GM20431 (cell line): ENCODE measurements at regions not wholly inside any gene's neighbourhood (a gene's known extent, or its start where the extent isn't known, plus 50 kb on each side); places are given as distances from the start of the nearest gene placed in this dataset.

ENCODE experiments used
- in situ Hi-C: fragments of 300-500 bp; cut with MseI, MboI; formaldehyde crosslinking; loops from one replicate; pipeline ENCODE4 v1.15.0; 2020; ENCODE audit warnings: low sequenced_read_pairs; ENCODE audit not compliant: unreplicated experiment

DNA sequence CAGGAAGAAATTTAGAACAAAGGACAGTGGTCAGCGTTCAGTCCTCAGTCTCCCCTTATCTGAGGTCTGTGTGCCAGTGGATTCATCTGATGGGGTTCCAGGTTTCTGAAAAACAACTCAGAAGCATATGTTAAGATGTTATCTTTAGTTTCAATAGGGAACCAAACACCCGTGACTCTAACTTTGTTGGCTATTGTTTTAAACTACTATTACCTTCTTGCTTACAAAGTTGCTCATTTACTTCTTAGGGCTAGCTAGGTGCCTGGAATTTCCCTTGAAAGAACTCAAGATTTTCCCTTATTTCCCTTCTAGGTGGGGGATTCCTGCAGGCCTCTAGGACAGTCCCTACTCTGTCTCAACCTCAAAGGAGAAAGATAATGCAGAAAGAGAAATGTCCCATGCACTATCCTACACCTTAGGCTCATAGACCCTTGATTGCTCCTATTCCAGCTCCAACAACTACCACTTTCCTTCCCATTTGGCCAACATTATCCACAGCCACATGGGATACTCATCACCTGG is 192.5 kb upstream of the LYZL1 start:
- in situ Hi-C loops, result no loop called here

DNA sequence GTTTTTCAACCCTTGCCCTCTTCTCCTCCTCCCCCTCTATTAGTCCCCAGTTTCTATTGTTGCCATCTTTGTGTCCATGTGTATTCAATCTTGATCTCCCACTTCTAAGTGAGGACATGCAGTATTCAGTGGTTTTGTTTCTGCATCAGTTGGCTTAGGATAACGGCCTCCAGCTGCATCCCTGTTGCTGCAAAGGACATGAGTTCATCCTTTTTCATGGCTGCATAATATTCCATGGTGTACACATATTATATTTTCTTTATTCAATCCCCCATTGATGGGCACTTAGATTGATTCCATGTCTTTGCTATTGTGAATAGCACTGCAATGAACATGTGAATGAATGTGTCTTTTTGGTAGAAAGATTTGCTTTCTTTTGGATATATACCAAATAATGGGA is 190.4 kb upstream of the LYZL1 start:
- in situ Hi-C loops, result no loop called here

DNA sequence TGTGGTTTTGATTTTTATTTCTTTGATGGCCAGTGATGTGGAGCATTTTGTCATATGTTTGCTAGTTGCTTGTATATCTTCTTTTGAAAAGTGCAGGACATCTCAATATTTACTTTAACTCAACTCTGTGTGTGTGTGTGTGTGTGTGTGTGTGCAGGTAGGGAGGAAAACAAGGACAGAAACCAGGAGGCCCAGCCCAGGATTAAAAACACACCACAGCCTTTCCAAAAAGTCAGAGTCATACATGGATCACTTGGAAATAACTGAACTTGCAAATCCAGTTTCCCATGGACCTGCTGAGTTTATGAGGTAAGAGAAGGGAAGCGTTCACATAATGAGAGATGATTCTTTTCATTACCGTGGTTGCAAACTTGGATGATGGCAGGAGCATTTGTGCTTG is 189.9 kb upstream of the LYZL1 start:
- in situ Hi-C loops, result no loop called here

DNA sequence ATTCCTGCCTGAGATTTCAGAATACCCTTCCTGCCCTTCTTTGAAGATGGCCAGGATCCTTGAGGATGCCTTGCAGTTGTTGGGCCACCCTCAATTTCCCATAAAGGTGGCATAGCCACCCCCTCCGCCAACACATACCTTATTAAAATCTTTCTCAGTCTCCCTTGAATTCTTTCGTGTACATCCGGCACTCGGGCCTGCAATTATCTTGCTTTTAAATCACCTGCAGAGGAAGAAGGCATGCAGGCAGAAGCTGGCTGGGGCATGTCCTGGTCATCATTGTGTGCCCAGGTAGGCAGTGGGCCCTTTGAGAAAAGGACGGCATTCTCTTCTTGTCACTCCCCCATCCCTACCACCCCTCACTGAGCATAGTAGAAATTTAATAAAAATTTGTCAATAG is 189.5 kb upstream of the LYZL1 start:
- in situ Hi-C loops, result no loop called here

DNA sequence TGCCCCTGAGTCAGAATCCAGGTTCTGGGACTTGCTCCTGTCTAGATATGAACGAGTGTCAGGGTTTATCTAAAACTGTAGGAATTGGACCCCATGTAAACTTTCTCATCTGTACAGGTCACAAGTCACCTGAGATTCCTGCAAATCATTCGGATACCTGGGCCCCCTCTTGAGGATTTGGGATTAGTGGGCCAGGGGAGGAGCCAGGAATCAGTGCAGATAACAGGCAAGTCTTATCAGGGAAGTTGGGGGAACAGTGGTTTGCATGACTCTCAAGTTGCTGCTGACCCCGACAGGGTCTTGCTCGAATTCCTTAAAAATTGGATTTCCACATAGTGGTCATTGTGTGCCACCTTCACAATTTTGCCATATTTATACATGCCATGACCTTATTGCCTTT is 188.4 kb upstream of the LYZL1 start:
- in situ Hi-C loops, result no loop called here

DNA sequence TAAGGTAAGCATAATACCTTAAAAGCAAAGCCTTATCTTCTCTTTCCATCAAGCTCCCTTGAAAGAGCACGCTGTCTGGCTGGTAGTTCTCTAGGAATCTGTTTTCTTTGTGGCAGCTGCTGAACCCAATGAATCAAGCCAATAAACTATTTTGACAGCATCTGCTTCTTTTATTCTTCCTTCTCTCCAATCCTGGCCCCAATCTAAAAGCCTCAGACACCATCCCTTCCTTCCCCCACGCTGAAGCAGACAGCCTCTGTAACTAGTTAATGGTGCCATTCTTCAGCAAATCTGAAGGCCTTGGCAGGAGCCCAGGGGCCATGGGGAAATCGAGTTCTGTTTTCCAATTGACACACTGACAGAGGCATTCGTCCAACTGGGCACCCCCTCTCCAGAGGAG is 186.6 kb upstream of the LYZL1 start:
- in situ Hi-C loops, result no loop called here

DNA sequence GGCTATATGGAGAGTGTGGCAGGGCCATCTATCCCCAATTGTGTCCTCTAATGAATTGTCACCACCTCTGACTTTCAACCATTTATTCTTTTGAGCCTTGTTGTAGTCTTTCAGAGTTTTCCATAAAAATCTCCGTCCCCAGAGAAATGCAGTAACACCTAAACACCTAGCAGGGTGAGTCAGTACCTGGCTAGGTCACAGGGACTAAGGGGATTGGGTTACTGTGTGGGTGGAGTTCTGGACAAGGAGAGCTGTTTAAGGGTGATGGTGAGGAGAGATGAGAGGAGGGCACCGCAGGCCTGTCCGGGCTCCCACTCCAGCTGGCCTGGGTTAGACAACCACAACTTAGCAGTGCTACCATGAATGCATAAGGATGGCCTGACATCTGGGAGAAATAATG is 186.2 kb upstream of the LYZL1 start:
- in situ Hi-C loops, result no loop called here

DNA sequence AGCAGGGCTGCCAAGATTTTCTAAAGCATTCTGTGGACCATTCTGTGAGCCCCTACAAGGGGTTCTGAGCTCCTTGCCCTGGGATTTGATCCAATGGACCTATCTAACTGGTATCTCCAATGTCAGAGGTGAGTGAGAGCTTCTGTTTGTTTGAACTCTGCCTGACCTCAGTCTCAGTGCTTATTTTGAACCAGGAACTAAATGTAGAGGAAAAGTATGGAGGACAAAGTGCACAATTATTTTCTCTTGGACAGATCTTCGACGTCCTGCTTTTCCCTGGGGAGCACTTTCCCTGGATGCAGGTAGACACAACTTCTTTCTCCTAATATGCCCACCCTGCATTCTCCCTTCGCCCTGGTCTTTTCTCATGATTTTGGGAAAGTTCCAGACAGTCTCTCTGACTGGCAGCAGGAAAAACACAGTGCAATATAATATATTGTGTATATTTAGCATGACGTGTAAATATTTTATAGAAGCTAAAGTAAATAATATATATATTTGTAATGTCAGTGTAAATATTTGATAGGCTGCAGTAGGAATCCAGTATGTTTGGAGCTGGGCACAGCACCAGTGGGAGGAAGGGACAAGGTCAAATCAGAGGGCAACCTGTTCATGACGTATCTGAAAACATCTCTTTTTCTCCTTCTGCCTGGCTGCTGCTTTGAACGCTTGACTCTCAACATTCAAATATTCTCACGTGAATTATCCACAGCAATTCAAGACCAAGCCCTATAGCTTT is 184.0 kb upstream of the LYZL1 start:
- in situ Hi-C loops, result no loop called here

DNA sequence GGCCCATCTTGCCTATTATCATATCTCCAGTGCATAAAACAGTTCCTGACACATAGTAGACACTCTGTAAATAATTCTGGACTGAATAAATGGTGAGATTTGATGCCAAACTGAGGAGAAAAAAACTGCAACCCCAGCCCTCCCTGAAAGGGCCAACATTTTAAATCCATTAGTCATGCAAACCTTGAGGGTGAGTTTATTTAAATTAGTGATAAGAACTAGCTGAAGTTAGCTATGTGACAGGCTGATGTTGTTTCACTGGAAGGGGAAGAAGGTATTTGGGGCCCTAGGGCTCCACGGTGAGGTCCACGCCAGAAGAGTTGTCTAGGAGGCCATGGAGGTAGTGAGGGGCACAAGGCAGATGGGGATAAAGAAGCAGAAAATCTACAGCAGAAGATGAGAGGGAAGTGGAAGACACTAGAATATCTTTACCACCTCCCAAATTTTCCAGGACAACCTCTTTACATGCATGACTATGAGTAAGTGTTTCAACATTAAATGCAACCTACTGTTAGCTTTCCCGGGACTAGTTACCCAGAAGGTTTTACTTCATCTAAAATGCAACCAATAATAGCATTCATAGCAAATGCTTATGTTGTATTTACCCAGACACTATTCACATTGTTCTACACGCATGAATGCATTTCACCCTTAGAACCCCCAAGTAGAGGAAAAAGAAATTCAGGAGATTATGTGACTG is 183.2 kb upstream of the LYZL1 start:
- in situ Hi-C loops, result no loop called here

DNA sequence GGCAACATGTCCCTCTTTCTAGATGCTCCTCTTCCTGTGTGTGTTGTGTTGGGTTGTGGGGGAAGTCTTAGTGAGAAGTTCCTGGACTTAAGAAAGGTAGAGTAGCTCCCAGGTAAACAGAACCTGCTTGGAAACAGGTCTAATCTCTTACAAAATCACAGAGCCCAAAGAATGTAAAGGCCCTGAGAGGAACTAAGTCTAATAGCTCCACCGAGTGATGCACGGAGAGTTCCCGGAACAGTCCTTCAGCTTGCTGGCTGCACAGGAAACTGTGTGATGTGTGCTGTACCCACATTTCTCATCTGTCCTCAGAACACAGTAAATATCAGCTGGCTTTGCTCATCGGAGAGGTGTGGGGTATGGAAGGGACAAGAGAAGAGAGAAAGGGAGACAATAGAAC is 182.6 kb upstream of the LYZL1 start:
- in situ Hi-C loops, result no loop called here

DNA sequence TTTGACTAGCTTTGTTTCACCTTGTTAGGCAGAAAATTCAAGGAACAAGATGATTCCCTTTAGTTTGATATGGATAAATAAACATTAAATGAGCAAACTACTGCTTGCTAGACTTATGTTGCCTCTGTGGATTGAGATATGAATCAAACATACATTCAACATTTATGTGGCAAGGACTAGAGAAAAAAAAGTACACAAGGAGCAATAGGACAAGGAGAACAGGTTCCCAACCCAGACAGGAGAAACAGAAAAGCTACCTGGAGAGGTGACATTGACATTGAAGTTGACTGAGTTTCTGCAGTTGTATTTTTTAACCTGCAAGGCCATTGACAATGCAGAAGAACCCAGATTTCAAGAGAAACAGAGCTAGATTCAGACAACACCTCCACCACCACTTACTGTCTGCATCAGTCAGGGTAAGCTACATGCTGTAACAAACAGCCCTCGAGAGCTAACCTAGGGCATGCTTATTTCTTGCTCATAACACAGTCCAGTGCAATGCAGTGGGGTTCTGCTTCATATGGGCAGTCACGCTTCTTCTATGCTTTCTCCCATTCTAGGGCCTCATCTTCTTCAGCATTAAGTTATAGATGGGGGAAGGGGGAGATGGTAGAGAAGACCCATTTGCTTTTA is 180.9 kb upstream of the LYZL1 start:
- in situ Hi-C loops, result no loop called here

DNA sequence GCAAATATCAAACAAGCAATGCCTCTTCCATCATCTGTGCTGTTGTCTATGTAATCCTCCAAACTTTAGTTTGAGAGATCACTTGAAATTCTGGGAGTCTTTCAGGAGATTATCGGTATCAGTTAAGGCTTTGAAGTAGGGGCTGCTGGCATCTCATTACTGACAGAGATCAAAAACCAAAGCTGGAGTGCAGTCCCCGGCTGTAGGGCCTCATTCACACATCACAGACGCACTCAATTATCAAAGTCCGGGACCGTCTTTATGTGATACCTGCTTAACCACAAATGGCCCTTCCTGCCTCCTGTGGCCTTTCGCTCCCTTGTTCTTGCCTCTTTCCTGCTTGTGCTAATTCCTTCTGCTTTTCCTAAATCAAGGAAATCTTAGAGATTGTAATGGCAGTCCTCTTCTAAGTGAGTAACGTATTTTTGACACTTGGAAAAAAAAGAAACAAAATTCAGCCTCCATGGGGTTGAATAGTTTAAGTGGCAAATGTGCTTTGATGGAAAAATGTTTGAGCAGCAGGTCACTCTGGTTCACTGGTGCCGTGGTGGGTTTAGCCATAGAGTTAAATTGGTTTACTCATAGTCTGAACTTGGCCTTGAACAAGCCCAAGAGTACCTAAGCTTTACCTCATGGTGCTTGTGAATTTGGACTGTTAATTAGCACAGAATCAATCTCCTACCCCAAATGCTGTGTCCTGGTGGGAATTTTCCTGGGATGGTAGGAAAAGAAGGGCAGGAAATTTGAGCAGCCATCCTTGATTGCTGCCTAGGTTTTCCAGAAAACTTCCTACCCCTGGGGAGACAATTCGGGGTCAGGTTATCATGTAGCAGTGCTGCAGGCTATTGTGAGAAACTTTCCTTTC is 178.9 kb upstream of the LYZL1 start:
- in situ Hi-C loops, result loop anchor here (10.0 kb wide), 1 partner anchor 445 kb away; no protein-coding TSS in a partner anchor

DNA sequence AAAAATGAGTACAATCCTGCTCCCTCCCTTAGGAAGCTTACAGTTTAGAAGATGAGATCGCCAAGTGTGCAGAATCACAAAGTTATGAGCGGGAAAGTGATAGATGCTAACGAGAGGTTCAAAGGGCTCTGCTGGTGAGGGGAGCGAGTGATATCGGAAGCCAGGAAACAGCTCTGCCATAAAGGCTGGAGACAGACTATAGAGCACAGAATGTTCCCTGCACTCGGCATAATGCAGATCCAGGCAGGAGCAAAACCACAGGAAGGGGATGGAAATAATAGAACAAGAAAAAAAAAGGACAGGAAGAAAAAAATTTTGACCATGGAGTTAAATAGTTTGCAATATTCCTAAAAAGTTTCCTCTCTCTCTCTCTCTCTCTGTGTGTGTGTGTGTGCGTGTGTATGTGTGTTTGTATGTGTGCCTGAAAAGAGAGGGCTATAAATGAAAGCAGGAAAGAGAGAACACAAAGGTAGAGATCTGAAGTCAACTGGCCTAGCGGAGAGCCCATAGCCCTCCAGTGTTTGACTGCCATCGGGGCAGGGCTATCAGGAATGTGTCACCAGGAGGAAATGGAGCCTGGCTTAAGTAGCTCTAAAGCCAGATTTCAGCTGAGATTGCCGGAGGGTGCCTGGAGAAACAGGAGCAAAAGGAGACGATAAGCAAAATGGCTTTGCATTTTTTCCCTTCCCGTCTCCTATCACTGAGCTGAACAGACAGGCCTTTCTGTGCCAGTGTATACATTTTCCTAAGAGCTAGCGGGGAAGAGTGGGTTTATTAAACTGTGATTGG is 175.8 kb upstream of the LYZL1 start:
- in situ Hi-C loops, result loop anchor here (10.0 kb wide), 1 partner anchor 448 kb away; no protein-coding TSS in a partner anchor

DNA sequence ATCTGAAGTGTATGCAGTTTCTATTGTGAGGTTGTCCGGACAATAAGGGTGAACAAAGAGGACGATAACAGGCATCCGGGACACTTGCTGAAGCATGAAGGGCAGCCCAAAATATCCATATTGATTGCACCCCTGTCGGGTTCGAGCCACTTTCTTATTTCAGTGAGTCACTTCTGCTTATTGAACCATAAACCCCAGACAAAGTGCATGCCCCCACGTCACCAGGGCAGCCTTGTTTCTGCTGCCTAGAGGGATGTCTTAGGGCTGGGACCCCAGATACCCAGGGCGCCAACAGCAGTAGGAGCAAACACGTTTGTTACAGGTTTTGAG is 175.3 kb upstream of the LYZL1 start:
- in situ Hi-C loops, result loop anchor here (10.0 kb wide), 1 partner anchor 449 kb away; no protein-coding TSS in a partner anchor

DNA sequence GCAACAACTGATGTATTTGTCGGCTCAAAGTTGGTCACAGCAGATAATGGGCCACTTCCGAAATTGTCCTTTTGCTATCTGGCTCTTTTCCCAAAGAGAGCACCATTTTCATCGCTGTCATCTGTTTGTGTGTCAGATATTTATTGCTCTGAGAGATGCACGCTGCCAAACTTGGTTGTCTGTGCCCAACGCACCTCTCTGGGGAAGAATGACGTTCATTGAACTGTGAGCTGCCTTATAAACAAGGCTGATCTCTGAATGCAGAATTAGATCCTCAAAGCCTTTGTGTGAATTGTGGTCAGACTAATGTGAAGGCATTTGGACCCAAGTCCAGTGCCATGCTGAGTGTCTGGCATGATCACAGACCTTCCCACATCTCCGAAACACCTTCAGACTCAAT is 174.7 kb upstream of the LYZL1 start:
- in situ Hi-C loops, result loop anchor here (10.0 kb wide), 1 partner anchor 449 kb away; no protein-coding TSS in a partner anchor

DNA sequence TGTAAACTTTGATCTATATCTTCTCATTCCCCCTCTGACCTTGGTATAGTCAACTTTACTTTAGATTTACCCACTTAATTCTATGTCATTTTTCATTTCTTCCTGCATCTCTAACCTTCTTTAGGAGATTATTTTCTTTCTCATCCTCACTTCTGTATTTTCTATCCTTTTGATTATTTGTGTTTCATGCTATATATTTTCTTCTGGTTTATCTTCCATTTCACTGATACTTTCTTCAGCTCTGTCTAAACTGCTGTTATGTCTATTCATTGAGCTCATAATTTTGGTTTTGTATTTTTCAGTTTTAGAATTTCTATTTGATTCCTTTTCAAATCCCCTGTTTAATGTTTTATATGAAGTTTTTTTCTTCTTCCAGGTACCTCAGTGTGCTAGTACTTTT is 171.1 kb upstream of the LYZL1 start:
- in situ Hi-C loops, result loop anchor here (10.0 kb wide), 1 partner anchor 453 kb away; no protein-coding TSS in a partner anchor

DNA sequence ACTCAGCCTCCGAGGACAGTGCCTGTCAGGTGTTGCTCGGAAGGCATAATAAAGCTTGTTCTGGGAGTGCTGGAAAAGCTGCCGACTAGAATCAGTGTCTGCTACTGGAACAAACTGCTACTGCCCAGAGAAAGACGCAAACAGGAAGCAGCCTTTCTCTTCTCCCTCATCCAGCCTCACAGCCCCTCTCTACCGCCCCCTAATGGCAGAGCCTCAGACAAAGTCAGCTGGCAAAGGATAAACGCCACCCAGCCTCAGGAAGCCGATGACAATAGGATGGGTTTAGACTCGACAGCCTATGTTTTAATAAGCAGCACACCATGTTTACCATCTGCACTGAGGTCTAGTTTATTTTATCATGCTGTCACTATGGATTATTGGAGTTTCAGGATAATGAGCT is 169.5 kb upstream of the LYZL1 start:
- in situ Hi-C loops, result loop anchor here (10.0 kb wide), 1 partner anchor 455 kb away; no protein-coding TSS in a partner anchor

DNA sequence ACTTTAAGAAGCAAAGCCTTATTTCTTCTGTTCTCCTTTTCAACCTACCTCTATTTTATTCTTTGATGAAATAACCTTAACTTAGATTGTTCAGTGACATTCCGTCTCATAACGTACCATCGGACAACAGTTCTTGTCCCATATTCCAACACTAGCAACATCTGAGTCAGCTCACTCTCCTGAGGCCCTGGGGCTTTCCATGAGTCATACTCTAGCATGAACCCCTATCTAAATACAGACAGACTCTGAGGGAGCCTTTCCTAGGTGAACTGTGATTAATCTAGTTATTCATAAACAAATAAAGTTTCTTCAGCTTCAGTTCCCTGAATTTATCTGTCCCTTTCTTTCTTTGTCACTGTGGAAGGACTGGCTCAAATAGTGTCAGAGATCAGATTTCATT is 168.7 kb upstream of the LYZL1 start:
- in situ Hi-C loops, result no loop called here

DNA sequence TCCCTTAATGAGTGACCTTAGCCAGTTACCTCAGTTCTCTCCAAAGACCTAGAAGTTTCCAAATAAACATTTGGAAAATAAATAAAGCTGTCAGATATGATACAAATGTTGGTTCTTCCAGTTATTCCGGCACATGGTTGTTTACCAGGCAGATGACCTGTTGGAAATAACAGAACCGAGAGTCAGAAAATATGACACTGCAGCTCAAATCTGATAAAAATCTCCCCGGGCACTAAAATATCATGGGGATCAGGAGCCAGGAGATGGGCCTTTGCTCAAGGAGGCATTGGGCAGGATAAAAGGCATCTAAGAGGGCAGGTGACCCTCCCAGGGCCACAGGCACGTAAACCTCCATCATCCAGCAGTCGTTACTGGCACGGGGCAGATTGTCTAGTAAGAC is 164.0 kb upstream of the LYZL1 start:
- in situ Hi-C loops, result no loop called here
